Caki2 (cell line): ENCODE measurements at regions not wholly inside any gene's neighbourhood (a gene's known extent, or its start where the extent isn't known, plus 50 kb on each side); places are given as distances from the start of the nearest gene placed in this dataset.

Experiments
- DNase-seq: peaks from one replicate; pipeline ENCODE4 v3.0.0-alpha.2; 2015; ENCODE audit warnings: low read depth
- in situ Hi-C: cut with HindIII; loops from 2 replicates; pipeline ENCODE4 v1.10.0; 2016; ENCODE audit warnings: low sequenced_read_pairs, low pct_unique_long_range_greater_than_20kb, mixed read lengths

DNA sequence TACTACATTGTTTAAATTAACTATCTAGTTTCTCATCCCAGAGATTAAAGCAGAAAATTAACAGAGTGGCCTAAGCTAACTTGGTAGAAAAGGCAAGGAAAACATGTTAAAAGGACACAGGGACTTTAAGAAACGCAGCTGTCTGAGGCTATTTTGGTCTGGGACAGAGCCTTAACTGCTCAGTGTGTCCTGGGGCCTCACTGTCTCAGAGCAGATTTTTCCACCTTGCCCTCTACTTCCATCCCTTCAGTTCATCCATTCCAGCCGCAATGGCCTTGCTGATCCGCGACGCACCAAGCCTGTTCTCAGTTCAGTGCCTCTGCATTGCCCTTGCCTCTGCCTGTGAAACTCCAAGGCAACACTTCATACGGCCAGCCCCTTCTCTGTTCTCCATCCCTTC is 114.9 kb upstream of the OSR1 start:
- no peak for DNase-seq
- in situ Hi-C loops, result no loop called here

DNA sequence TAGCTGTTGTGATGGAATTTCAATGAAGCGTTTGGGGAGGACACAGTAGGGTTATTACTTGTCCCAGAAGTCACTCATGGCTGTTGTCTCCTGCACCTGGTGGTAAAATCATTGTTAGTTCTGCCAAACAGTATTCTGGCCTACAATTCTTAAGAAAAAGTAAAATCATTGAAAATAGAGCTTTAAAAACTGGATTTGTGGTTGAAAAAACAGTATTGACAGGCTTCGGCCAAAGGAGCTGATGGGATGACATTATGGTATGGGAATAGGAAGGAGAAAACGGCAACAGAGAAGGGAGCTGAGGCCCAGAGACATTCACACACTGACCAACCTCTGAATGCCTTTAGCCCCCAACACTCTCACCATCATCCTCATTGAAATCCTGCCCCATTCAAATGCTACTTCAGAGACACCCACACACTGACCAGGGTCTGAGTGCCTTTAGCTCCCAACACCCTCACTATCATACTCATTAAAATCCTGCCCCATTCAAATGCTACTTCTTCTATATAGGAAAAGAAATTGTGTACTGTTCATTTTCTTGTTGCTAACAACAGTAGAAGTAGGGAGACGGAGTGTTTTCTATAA is 114.1 kb upstream of the OSR1 start:
- DNase-seq, result no peak
- in situ Hi-C loops, result no loop called here

DNA sequence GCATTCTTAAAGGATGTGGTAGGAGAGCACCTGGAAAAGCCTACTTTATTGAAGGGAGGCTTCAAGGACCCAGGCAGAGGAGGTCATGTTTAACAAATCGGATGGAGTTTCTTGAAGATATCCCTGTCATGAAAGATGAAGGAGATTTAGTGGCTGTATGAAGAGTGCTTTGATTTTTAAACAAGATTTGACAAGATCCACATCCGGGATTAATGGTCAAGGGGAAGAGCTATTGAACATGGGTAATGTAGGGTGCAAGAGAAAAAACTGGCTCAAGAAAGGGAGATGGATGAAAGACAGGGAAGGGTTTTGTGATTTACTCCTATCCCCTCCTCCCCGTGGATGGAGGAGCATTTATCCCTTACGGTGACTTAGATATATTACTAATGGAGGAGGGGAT is 113.1 kb upstream of the OSR1 start:
- in situ Hi-C loops, result no loop called here
- no peak for DNase-seq

DNA sequence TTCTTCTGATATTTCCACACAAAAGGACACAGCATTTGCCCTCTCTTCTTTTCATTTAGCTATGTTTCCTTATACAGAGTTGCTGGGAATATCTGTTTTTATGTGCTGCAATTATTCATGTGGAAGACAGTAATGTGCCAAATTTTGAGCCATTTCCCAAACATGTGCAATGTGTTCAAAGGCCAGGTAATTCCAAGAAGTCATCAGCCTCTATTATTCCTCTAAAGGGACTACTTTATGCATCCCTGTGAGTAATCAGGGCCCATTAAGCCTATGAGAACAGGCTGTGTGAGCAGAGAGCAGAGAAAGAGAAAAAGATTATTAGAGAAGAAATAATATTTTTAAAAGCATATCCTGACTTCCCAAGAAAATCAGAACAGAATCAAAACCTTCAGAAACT is 107.6 kb upstream of the OSR1 start:
- in situ Hi-C loops, result no loop called here
- no peak for DNase-seq

DNA sequence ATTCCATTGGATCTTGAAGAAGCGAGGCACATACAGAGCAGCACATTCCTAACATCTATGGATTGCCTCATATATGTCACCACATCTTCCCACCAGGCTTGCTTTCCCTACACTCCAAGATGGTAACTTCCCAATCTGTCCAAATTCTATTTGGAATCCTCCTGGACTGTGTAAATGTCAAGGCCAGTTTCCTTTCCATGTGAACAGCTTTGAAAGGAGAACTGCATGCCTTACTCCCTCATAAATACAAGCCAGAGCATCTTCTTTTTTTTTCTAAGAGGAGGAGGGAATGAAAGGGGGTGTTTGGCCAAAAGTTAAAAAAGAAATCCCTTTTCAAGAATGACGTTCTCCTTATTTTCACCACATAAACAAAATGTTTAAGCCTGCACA is 103.8 kb upstream of the OSR1 start:
- no peak for DNase-seq
- in situ Hi-C loops, result no loop called here

DNA sequence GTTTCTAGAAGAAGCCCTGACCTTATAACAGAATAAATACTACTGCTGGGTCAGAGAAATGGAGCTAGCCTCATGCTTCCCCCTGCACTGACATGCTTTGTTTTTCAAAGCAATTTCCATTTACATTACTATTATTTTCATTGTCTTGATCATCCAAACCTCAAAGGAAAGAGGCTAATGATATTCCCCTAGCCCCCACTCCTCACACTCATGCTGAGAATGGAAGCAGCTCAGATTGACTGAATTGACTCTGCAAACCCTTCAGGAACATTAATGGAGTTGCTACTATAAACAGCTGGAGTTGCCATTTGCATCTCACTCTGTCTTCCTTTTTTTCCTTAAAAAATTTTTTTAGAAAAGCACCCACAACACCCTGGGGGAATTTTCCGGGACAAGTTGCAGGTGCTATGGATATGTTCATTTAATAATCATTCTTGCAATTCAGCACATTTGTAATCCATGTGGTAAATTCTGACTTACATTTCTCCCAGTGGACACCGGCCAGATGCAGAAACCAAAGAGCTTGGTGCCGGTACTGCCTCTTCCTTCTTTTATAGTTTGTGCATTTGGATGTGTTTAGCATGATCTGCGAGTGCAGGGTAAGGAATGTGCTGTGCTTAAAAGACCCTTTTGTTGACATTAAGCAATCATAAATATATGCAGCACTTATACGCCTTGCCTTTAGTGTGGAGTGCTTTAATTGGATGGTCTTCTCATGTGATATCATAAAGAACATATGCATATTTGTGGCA is 103.3 kb upstream of the OSR1 start:
- in situ Hi-C loops, result no loop called here
- DNase-seq, result no peak

DNA sequence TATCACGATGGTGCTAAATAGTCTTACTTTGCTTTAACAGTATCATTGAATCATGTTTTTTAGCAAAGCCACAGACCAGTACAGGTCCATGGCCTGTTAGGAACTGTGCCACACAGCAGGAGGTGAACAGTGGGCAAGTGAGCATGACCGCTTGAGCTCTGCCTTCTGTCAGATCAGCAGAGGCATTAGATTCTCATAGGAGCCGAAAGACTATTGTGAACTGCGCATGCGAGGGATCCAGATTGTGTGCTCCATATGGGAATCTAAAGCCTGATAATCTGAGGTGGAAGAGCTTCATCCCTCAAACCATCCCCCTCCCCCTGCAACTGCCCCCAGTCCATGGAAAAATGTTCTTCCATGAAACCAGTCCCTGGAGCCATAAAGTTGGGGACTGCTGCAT is 102.3 kb upstream of the OSR1 start:
- in situ Hi-C loops, result no loop called here

DNA sequence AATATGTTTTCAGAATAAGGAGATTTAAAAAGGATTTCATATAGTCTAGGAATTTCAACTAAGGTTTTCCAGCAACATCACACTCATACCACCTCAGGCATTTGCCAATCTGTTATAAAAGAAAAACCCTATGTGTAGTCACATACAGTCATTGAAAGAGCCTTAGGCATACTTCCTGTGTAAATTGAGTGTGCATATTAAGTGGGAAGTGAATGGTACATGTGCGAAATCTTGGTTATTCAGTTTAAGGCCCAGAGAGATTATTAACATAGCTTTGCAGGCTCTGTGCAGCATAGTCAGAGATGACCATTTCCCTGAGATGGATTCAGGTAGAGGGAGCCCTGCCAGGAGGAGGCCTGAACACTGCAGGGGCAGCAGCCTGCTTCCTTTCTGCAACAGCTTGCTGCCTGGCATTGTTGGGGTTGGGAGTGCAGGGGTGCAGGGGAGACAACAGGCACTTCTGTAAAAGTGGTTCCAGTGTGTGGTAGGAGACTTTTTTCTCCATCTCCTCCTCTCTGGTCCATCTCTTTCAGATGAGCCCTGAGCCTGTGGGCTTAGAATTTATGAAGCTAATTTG is 100.1 kb upstream of the OSR1 start:
- no peak for DNase-seq
- in situ Hi-C loops, result no loop called here

More for the DNA sequence above, 102.3 kb upstream of the OSR1 start:
- DNase-seq, result no peak

DNA sequence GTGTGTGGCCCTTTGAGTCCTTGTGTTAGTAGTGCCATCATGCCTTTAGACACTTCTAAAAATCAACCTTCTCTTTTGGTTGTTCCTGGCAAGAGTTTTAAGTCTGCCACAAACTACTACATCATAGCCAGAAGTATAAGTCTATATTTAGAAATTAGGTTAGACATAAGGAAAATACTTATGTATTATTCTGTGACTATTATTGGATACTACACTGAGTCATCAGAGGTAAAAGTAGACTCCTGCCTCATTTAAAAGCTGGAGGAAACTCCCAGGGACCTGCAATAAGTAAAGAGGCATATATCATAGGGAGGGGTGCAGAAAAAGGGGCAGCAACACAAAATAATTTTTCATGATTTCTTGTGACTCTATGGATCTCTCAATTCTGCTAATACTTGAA is 99.4 kb upstream of the OSR1 start:
- in situ Hi-C loops, result no loop called here

DNA sequence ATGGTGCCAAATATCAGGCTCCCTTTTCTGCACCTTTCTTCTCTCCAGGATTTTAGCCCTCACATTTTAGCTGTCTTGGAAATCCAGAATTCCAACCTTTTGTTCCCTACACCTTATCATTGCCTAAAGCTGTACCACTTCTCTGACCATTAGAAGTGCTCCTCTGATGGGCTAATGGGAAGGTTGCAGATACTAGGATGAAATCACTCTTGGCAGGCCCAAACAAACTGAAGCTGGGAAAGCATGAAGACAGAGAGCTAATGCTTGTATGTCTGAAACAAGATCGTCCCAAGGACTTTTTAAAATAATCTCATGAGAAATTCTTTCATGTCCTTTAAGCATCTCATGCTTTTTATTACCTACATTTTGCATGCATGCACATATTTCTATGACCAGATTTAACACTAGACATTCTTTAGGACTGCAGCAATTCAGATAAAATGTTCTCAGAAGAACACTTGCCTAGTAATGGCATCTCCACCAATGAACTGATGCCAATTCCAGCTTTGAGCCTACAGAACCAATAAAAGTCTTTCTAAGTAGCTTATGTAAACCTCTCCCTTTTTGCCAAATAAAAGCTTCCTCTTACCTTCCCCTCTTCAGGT is 98.4 kb upstream of the OSR1 start:
- in situ Hi-C loops, result no loop called here
- no peak for DNase-seq

More for the DNA sequence above, 99.4 kb upstream of the OSR1 start:
- no peak for DNase-seq

DNA sequence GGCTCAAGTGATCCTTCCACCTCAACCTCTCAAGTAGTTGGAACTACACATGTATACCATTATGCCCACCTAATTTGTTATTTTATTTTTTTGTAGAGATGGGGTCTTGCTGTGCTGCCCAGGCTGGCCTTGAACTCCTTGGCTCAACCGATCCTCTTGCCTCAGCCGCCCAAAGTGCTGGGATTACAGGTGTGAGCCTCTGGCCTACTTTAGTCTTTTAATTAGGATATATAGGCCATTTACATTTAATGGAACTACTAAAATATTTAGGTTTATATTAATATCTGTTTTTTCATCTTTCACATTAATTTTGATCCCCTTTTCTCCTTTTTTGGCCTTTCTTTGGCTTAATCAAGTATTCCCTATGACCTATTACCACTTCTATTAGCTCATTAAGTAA is 95.7 kb upstream of the OSR1 start:
- no peak for DNase-seq
- in situ Hi-C loops, result no loop called here

DNA sequence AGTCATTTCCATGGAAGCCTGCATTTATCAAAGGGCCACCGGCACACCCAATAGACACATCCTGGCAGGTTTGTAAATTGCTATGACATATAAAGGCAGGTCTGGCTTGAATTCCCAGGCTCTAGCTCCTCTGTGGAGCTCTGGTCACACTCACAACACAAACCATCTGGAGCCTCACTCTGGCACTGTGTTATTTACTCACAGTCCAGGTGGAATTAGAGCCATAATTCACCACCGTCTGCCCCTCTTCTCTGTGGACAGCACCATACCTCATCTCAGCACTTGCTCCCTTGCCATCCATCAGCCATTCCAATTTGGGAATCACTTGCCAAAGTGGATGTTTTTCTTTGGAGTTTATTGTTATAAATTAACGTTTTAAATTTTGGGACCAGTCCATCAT is 84.3 kb upstream of the OSR1 start:
- in situ Hi-C loops, result no loop called here
- DNase-seq, result no peak

DNA sequence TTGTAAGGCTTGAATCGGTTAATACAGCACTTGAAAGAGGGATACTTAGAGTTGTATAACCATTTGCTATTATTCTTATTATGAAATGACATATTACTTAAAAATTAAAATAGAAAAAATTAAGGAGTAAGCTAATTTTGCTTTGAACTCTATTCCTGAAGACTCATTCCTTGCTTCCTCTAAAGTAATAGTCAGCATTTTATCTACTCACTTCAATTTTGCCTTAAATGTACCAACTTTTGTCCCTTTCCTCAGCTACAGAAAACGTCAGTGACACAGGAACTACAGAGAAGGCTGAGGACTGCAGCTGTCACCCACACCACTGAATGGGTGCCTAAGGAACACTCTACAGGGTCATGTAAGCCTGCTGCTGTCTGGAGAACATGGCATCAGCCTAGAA is 80.7 kb upstream of the OSR1 start:
- in situ Hi-C loops, result no loop called here
- DNase-seq, result no peak

DNA sequence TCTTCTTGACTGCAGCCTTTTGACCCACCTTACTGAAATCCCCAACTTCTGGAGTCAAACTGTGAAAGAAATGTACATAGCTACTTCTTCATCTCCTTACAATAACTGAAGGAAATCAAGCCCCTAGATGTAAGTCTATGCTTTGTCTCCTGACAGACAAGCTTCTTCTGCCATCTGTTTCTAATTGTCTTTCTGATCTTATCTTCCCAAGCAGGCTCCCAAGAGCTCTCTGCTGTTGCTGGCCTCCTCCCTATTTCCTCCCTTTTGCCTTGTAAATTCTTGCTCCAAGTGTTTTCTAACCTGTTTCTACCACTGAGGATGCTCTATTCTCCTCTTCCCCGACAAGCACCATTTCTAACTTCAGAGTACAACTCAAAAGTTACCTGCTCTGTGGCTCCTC is 77.4 kb upstream of the OSR1 start:
- in situ Hi-C loops, result no loop called here
- DNase-seq, result no peak

DNA sequence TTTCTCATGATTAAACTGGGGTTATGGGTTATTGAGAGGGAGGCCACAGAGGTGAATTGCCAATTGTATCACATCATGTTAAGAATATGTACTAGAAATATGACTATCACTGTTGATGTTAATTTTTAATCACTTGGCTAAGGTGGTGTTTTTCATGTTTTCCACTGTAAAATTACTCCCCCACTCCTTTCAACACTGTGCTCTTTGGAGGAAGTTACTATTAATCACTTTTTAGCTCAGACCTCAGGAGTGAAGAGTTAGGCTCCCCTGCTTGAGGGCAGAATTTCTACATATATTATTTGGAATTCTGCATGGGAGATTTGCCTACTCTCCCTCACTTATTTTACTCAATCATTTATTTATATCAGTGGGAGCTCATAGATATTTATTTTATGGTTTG is 76.0 kb upstream of the OSR1 start:
- DNase-seq, result no peak
- in situ Hi-C loops, result no loop called here

DNA sequence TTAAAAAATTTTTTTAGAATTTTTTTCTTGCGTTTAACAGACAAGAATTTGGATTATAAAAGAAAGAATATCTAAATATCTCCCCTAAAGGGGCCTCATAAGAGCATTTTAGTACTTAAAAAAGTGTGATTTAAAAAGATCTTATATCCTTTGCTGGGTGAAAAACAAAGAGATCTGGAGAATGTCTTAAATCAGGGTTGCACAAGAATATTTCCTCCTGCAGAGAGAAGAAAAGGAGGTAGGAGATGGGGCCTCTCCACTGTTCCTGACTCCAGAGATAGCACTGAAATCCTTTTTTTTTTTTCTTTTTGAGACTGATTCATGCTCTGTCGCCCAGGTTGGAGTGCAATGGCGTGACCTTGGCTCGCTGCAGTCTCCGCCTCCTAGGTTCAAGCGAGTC is 68.5 kb upstream of the OSR1 start:
- no peak for DNase-seq
- in situ Hi-C loops, result no loop called here

DNA sequence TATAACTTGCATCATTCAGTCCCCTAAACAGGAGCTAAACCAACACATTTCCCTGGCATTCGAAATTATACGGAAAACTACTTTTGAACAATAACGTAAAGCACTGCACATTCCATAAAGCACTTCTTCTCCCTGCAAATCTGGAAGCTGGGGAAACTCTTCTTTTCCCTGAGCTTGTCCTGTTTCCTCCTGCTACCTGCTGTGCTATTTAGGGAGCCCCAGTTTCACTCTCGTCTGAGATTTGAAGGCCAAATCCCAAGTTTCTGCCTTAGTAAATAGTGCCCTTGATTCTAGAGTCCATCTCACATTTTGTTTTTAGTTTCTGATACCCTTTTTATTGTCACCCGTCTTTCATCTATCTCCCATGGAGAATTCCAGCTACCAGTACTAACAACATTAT is 67.7 kb upstream of the OSR1 start:
- in situ Hi-C loops, result no loop called here
- DNase-seq, result no peak

DNA sequence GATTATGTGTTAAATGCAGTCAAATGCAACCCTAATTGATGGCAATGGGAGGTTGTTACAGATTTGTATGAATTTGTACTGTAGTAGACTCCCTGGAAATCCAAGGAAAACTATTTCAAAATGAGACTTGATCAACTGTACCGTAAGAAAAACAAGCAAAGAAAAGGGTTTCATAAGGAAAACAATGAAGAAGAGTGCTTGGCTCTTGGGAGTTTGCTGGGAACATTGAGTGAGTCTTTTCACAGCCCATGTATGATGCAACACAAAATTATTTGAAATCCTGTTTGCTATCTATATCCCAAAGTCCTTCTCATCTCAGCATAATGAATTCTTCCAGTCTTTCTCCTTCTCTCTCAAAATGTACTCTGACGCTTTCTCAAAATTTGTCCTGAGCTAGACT is 67.0 kb upstream of the OSR1 start:
- DNase-seq, result no peak
- in situ Hi-C loops, result no loop called here

DNA sequence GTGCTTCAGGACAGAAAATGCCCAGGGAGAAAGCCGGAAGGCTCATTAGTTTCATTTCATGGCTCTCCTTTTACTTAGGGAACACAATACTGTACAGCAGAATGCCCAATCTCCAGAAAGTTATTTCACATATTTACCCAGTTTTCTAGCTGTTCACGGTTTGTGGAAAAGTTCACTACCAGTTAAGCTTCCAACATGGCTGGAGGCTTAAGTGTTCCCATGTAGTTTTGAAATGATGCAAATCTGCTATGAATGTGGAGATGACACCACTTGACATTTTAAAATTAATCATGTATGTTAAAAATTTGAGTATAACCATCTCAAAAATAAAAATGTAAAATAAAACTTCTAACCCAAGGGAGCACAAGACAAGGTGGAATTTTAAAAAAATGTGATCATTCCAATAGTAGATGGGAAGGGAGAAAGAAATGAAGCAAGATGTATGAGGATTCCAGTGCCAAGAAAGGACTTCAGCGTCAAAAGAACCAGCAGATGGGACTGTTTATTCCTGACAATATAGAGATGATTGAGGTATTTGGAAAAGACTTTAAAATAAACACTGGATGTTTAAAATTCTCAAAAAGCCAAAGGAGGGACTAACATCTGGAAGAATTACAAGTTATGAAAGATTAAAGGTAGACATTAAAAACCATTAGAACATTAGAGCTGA is 60.9 kb upstream of the OSR1 start:
- DNase-seq, result no peak

More for the DNA sequence above, 60.9 kb upstream of the OSR1 start:
- in situ Hi-C loops, result no loop called here
